Fibroblast of villous mesenchyme (primary cell): ENCODE measurements at regions not wholly inside any gene's neighbourhood (a gene's known extent, or its start where the extent isn't known, plus 50 kb on each side); places are given as distances from the start of the nearest gene placed in this dataset.

Experiments used
- DNase-seq: peaks from one replicate; pipeline ENCODE4 v3.0.0-alpha.2; 2010; ENCODE audit warnings: low read depth
- H3K4me3 ChIP-seq: 2 replicates; pipeline ENCODE4 v1.5.1; 2011; ENCODE audit warnings: low read depth, mild to moderate bottlenecking, low read length
- CTCF ChIP-seq: IDR thresholded peaks from 2 replicates; pipeline ENCODE4 v1.5.1; 2012; ENCODE audit warnings: low read depth, mild to moderate bottlenecking, low read length; ENCODE audit not compliant: insufficient read depth

GRCh38 chr16:85418978-85419491 lies 194.1 kb upstream of the GSE1 start:
- no peak overlapping the region for H3K4me3 ChIP-seq
- no peak for DNase-seq
- TF ChIP-seq CTCF, result no peak

- TF ChIP-seq CTCF, result no peak
- no peak overlapping the region for H3K4me3 ChIP-seq
- no peak for DNase-seq
Measured at GRCh38 chr16:85419503-85420408, 193.4 kb upstream of the GSE1 start.

- TF ChIP-seq CTCF, result peak; percentile 95
- no peak overlapping the region for H3K4me3 ChIP-seq
- DNase-seq, result peak; percentile 35
Measured at GRCh38 chr16:85420501-85421337, 192.4 kb upstream of the GSE1 start.

- no peak for DNase-seq
- no peak overlapping the region for H3K4me3 ChIP-seq
- no peak for TF ChIP-seq CTCF
Measured at GRCh38 chr16:85421338-85422195, 191.6 kb upstream of the GSE1 start.

GRCh38 chr16:85422196-85422631 lies 190.9 kb upstream of the GSE1 start:
- no peak for TF ChIP-seq CTCF
- peak; percentile 8 for DNase-seq
- no peak overlapping the region for H3K4me3 ChIP-seq
